HepG2 (cell line): ENCODE measurements at regions not wholly inside any gene's neighbourhood (a gene's known extent, or its start where the extent isn't known, plus 50 kb on each side); places are given as distances from the start of the nearest gene placed in this dataset.

Source experiments
- CENPT ChIP-seq: sonication (generic); formaldehyde crosslinking; IDR thresholded peaks from 2 replicates; pipeline ENCODE4 v1.8.0; 2022; ENCODE audit warnings: low read depth, mild to moderate bottlenecking, moderate library complexity, missing genetic modification reagents
- CREM ChIP-seq, 2 experiments: sonication (generic) in 1 of 2; formaldehyde crosslinking in 1 of 2; IDR thresholded peaks; 2 replicates each; pipeline versions ENCODE4 v1.4.0 to v1.6.1; 2016 to 2020; ENCODE audit warnings: antibody characterized with exemption in 1 of 2, mild to moderate bottlenecking in 1 of 2, missing genetic modification reagents in 1 of 2
- GABPA ChIP-seq, 2 experiments: IDR thresholded peaks; 2 replicates each; pipeline ENCODE4 v1.6.1; 2011 to 2016; ENCODE audit warnings: low read depth in 2 of 2, low read length in 1 of 2, missing biosample characterization in 1 of 2, missing genetic modification characterization in 1 of 2
- NR2C2 ChIP-seq: sonication (generic); formaldehyde crosslinking; IDR thresholded peaks from 2 replicates; pipeline ENCODE4 v1.4.0; 2020; ENCODE audit warnings: missing genetic modification reagents, mild to moderate bottlenecking, moderate library complexity, borderline replicate concordance
- POLR2A ChIP-seq, 2 experiments: IDR thresholded peaks; 2 replicates each; pipeline ENCODE4 v1.6.1; 2011; ENCODE audit warnings: low read depth in 2 of 2, low read length in 2 of 2, mild to moderate bottlenecking in 1 of 2, moderate library complexity in 1 of 2; ENCODE audit not compliant: insufficient read depth in 1 of 2
- REL ChIP-seq: sonication (generic); formaldehyde crosslinking; conservative IDR thresholded peaks from 2 replicates; pipeline ENCODE4 v1.8.0; 2022; ENCODE audit warnings: mild to moderate bottlenecking, missing genetic modification reagents, moderate library complexity
- SAFB2 ChIP-seq: sonication (generic); formaldehyde crosslinking; IDR thresholded peaks from 2 replicates; pipeline ENCODE4 v1.5.1; 2020; ENCODE audit warnings: missing genetic modification reagents, low read depth, mild to moderate bottlenecking, borderline replicate concordance
- TAF1 ChIP-seq: sonication (generic); formaldehyde crosslinking; IDR thresholded peaks from 2 replicates; pipeline ENCODE4 v1.4.0; 2020; ENCODE audit warnings: missing genetic modification reagents
- ZMAT5 ChIP-seq: sonication (generic); formaldehyde crosslinking; IDR thresholded peaks from 2 replicates; pipeline ENCODE4 v1.5.0; 2020; ENCODE audit warnings: mild to moderate bottlenecking, low read depth, missing genetic modification reagents, borderline replicate concordance
- ZNF12 ChIP-seq: sonication (generic); formaldehyde crosslinking; IDR thresholded peaks from 2 replicates; pipeline ENCODE4 v1.5.0; 2020; ENCODE audit warnings: missing genetic modification reagents
- ZNF362 ChIP-seq: sonication (generic); formaldehyde crosslinking; IDR thresholded peaks from 2 replicates; pipeline ENCODE4 v1.4.0; 2020; ENCODE audit warnings: missing genetic modification reagents, mild to moderate bottlenecking, borderline replicate concordance
- TF ChIP-seq, protein P1 (sequence below): sonication (generic); formaldehyde crosslinking; IDR thresholded peaks from 2 replicates; pipeline ENCODE4 v1.9.0; 2021; ENCODE audit warnings: missing genetic modification reagents, borderline replicate concordance
- TF ChIP-seq, protein P2 (sequence below): sonication (generic); formaldehyde crosslinking; IDR thresholded peaks from 2 replicates; pipeline ENCODE4 v1.5.0; 2020; ENCODE audit warnings: missing genetic modification reagents

GRCh38 chr3:13217253-13217652, 144.0 kb upstream of the IQSEC1 start:
- TF ChIP-seq ZMAT5 (CRISPR knock-in tag) (no peak), NR2C2 (CRISPR knock-in tag) (no peak), CREM (IDR thresholded peaks at IDR 0.05) (no peak), CREM (CRISPR knock-in tag; IDR thresholded peaks at IDR 0.05) (no peak), ZNF12 (CRISPR knock-in tag) (no peak), POLR2A (IDR thresholded peaks at IDR 0.05; ENCODE audit: insufficient read depth in 1 of 2, low read depth in 2 of 2, low read length in 2 of 2) (no peak), CENPT (CRISPR knock-in tag) (no peak), ZNF362 (CRISPR knock-in tag) (no peak), TAF1 (no peak), GABPA (IDR thresholded peaks at IDR 0.05; ENCODE audit: low read depth, low read length) (no peak), GABPA (CRISPR knock-in tag; IDR thresholded peaks at IDR 0.05; ENCODE audit: low read depth) (no peak), REL (CRISPR knock-in tag) (no peak), SAFB2 (CRISPR knock-in tag) (no peak)
- TF ChIP-seq, protein P1, sequence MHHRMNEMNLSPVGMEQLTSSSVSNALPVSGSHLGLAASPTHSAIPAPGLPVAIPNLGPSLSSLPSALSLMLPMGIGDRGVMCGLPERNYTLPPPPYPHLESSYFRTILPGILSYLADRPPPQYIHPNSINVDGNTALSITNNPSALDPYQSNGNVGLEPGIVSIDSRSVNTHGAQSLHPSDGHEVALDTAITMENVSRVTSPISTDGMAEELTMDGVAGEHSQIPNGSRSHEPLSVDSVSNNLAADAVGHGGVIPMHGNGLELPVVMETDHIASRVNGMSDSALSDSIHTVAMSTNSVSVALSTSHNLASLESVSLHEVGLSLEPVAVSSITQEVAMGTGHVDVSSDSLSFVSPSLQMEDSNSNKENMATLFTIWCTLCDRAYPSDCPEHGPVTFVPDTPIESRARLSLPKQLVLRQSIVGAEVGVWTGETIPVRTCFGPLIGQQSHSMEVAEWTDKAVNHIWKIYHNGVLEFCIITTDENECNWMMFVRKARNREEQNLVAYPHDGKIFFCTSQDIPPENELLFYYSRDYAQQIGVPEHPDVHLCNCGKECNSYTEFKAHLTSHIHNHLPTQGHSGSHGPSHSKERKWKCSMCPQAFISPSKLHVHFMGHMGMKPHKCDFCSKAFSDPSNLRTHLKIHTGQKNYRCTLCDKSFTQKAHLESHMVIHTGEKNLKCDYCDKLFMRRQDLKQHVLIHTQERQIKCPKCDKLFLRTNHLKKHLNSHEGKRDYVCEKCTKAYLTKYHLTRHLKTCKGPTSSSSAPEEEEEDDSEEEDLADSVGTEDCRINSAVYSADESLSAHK (CRISPR knock-in tag): no peak
- TF ChIP-seq, protein P2, sequence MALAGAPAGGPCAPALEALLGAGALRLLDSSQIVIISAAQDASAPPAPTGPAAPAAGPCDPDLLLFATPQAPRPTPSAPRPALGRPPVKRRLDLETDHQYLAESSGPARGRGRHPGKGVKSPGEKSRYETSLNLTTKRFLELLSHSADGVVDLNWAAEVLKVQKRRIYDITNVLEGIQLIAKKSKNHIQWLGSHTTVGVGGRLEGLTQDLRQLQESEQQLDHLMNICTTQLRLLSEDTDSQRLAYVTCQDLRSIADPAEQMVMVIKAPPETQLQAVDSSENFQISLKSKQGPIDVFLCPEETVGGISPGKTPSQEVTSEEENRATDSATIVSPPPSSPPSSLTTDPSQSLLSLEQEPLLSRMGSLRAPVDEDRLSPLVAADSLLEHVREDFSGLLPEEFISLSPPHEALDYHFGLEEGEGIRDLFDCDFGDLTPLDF (CRISPR knock-in tag): no peak
